ENCODE measurements at regions not wholly inside any gene's neighbourhood (a gene's known extent, or its start where the extent isn't known, plus 50 kb on each side); places are given as distances from the start of the nearest gene placed in this dataset.

DNA sequence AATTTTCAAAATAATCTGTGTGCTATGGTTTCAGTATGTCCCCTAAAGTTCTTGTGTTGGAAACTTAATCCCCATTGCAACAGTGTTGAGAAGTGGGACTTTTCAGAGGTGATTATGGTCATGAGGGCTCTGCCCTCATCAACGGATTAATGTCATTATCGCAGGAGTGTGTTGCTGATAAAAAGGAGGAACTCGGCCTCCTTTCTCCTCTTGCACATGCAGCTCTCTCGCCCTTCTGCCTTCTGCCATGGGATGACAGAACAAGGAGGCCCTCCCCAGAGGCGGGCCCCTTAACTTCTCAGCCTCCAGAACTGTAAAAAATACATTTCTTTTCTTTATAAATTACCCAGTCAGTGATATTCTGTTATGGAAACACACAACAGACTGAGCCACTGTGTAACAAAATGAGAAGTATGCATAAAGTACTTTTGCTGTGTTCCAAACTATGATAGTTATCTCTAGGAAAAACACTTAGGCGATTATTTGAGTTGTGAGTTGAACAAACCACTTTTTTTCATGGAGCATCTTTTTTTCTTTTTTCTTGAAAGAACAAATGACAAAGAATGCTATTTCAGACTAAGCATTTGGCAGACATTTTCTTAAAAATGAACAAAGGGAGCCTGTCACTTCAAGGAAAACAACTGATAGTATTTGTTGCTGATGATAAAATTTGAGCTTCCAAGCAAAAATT is 134.8 kb upstream of the FUT8 start:
- no peaks in the 10 kb centered on the region for H3K27me3 ChIP-seq
- peaks cover 0 to 4% of the 10 kb centered on the region in 2 donors for H3K4me1 ChIP-seq
- no peak overlapping the region for H3K4me3 ChIP-seq
- TF ChIP-seq, protein P1, sequence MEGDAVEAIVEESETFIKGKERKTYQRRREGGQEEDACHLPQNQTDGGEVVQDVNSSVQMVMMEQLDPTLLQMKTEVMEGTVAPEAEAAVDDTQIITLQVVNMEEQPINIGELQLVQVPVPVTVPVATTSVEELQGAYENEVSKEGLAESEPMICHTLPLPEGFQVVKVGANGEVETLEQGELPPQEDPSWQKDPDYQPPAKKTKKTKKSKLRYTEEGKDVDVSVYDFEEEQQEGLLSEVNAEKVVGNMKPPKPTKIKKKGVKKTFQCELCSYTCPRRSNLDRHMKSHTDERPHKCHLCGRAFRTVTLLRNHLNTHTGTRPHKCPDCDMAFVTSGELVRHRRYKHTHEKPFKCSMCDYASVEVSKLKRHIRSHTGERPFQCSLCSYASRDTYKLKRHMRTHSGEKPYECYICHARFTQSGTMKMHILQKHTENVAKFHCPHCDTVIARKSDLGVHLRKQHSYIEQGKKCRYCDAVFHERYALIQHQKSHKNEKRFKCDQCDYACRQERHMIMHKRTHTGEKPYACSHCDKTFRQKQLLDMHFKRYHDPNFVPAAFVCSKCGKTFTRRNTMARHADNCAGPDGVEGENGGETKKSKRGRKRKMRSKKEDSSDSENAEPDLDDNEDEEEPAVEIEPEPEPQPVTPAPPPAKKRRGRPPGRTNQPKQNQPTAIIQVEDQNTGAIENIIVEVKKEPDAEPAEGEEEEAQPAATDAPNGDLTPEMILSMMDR (IDR thresholded peaks at IDR 0.05) = no peak
- DNase-seq (ENCODE audit: low spot score) = no peak
- no peaks in the 10 kb centered on the region for H3K9me3 ChIP-seq
- H3K36me3 ChIP-seq = no peaks in the 10 kb centered on the region
- no peak overlapping the region for H3K27ac ChIP-seq

DNA sequence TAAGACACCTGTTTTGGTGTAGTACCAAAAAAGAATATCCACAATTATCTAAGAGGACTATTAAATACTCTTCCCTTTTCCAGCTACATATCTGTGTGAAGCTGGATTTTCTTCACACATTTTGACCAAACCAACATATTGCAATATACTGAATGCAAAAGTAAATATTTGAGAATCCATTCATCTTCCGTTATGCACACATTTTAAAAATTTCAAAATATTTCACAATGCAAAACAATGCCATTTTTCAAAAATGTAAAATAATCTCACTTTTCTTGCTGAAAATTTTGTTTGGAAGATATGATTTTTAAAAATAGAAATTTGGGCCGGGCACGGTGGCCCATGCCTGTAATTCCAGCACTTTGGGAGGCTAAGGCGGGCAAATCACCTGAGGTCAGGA is 133.9 kb upstream of the FUT8 start:
- H3K9me3 ChIP-seq = no peaks in the 10 kb centered on the region
- no peaks in the 10 kb centered on the region for H3K27me3 ChIP-seq
- no peak overlapping the region for H3K27ac ChIP-seq
- peaks cover 0 to 8% of the 10 kb centered on the region in 2 donors for H3K4me1 ChIP-seq
- TF ChIP-seq, protein P1 (IDR thresholded peaks at IDR 0.05) = no peak
- no peaks in the 10 kb centered on the region for H3K36me3 ChIP-seq
- DNase-seq (ENCODE audit: low spot score) = no peak
- no peak overlapping the region for H3K4me3 ChIP-seq

DNA sequence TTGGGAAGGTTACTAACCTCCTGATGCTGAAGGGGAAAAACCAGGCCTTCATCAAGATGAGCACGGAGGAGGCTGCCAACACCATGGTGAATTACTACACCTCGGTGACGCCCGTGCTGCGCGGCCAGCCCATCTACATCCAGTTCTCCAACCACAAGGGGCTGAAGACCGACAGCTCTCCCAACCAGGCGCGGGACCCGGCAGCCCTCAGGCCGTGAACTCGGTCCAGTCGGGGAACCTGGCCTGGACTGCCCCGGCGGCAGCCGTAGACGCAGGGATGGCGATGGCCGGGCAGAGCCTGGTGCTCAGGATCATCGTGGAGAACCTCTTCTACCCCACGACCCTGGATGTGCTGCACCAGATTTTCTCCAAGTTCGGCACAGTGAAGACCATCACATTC is 133.0 kb upstream of the FUT8 start:
- Histone ChIP-seq H3K4me1 (peaks cover 0 to 8% of the 10 kb centered on the region in 2 donors), H3K27me3 (no peaks in the 10 kb centered on the region), H3K9me3 (no peaks in the 10 kb centered on the region), H3K27ac (no peak overlapping the region), H3K4me3 (no peak overlapping the region), H3K36me3 (no peaks in the 10 kb centered on the region)
- no peak for DNase-seq (ENCODE audit: low spot score)
- TF ChIP-seq, protein P1 (IDR thresholded peaks at IDR 0.05) = no peak

DNA sequence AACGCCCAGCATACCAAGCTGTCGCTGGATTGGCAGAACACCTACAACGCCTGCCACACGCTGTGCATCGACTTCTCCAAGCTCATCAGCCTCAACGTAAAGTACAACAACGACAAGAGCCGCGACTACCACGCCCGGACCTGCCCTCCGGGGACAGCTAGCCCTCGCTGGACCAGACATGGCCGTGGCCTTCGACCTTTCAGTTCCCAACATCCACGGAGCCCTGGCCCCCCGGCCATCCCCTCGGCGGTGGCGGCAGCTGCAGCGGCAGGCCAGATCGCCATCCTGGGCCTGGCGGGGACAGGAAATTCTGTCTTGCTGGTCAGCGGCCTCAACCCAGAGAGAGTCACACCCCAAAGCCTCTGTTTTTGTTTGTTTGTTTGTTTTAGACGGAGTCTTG is 132.6 kb upstream of the FUT8 start:
- H3K27me3 ChIP-seq = no peaks in the 10 kb centered on the region
- no peaks in the 10 kb centered on the region for H3K36me3 ChIP-seq
- DNase-seq (ENCODE audit: low spot score) = no peak
- TF ChIP-seq, protein P1 (IDR thresholded peaks at IDR 0.05) = no peak
- H3K4me1 ChIP-seq = peaks cover 0 to 8% of the 10 kb centered on the region in 2 donors
- no peak overlapping the region for H3K27ac ChIP-seq
- H3K9me3 ChIP-seq = no peaks in the 10 kb centered on the region
- H3K4me3 ChIP-seq = no peak overlapping the region

DNA sequence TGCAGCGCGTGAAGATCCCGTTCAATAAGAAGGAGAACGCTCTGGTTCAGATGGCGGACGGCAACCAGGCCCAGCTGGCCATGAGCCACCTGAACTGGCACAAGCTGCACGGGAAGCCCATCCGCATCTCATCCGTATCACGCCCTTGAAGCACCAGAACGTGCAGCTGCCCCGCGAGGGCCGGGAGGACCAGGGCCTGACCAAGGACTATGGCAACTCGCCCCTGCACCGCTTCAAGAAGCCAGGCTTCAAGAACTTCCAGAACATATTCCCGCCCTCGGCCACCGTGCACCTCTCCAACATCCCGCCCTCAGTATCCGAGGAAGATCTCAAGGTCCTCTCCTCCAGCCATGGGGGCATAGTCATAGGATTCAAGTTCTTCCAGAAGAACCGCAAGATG is 131.9 kb upstream of the FUT8 start:
- DNase-seq (ENCODE audit: low spot score) = no peak
- Histone ChIP-seq H3K27ac (no peak overlapping the region), H3K27me3 (no peaks in the 10 kb centered on the region), H3K36me3 (no peaks in the 10 kb centered on the region), H3K4me3 (no peak overlapping the region), H3K9me3 (no peaks in the 10 kb centered on the region), H3K4me1 (peaks cover 0 to 8% of the 10 kb centered on the region in 2 donors)
- TF ChIP-seq, protein P1 (IDR thresholded peaks at IDR 0.05) = no peak
